CD4-positive, alpha-beta T cell treated with Interleukin-2 at 100 ng/mL for 4 hours (primary cell): ENCODE measurements at regions not wholly inside any gene's neighbourhood (a gene's known extent, or its start where the extent isn't known, plus 50 kb on each side); places are given as distances from the start of the nearest gene placed in this dataset.

Experiments
- DNase-seq: peaks from one replicate; pipeline ENCODE4 v3.0.0-alpha.2; 2020; ENCODE audit warnings: low spot score

DNA sequence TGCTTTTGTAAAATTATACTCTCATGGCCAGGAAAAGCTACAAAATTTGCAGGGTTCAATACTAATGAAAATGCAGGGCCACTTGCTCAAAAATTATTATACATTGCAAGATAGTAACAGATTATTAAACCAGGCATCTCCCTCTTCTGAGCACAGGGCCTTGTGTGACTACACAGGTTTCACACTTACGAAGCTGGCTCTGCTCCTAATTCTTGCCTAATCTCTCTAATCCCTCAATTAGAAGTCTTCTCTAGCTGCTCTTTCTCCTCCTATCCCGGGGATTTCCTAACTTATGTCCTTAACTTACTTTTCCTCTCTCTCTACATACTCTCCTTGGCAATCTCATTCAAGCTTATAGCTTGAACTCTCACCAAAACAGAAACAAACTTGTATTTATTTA lies 168.3 kb downstream of the AREG start:
- DNase-seq, result no peak

DNA sequence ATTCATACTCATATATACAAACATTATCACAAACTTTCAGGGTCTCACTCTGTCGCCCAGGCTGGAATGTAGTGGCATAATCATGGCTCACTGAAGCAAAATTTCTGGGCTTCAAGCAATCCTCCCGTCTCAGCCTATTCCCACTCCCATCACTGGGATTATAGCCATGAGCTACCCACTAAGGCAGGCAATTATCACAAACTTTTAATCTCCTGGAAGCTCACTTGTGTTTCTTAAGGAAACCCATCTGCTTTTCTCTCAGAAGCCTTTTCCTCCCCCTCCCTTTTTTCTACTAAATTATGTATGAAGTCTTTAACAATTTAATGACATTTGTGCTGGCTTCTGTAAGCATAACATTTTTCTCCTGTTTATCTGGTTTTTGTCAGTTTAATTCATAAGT lies 170.5 kb downstream of the AREG start:
- DNase-seq, result no peak

DNA sequence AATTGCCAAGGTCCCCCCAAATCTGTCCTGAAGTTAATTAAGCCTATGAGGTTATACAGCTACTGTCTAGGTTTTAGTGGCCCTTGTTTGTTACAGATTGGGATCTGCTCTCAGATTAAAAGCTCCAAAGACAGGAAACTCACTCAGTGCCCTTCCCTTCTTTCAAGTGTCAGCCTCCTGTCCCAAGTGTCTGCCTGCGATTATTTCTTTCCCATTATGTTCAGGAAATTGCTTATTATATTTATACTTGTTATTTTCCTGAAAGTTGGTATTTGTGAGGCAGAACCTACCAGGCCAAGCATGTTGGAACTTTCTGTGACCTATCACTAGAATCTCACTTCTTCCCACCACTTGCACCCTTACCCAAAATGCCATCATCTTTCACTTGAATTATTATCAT lies 173.2 kb downstream of the AREG start:
- no peak for DNase-seq

DNA sequence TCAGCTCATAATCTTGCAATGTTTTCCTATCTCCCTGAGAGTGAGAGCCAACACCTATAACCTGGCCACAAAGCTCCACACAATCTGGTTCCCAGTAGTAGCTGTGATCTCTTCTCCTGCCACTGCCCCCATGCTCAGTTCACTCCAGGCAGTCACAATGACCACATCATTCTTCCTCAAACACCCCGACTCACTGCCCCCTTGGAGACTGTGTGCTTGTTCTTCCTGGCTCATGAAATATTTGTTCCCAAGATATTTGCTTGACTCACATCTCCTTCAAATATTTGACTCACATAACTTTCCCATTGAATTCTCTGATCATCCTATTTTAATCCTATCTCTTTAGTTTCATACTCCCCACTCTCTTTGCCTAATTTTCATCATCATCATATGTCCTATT lies 173.7 kb downstream of the AREG start:
- no peak for DNase-seq

DNA sequence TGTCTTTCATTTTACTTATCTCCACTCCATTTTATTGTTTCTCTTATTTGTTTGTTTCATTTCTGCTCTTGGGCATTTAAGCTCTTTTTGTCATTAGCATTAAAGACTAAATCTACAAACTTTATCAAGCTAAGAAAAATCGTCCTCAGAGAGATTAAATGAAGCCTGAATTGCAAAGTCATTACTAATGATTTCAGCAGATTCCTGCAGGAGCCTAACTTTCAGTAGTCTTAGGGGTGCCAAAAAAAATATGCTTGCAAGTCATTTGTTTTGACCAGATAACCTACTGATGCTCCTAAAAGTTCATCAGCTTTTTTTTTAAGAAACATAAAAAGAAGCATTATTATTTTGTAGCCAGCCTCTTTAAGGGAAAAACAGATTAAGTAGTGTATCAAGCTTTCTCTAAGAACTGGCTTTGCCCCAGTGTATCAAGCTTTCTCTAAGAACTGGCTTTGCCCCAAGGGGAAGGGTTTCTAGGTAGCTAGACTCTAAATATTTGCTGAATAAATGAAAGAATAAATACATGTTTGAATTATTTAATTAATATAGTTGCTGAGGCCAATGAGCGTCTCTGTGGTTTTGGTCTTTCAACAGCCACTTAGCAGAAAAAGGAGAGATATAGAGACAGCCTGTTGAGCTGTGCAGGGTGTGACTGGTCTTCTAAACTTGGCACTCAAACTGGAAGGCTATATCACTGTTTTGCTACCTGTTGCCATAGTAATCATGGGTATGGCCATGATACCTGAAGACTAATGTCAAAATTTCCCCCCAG lies 174.2 kb downstream of the BTC start:
- no peak for DNase-seq

DNA sequence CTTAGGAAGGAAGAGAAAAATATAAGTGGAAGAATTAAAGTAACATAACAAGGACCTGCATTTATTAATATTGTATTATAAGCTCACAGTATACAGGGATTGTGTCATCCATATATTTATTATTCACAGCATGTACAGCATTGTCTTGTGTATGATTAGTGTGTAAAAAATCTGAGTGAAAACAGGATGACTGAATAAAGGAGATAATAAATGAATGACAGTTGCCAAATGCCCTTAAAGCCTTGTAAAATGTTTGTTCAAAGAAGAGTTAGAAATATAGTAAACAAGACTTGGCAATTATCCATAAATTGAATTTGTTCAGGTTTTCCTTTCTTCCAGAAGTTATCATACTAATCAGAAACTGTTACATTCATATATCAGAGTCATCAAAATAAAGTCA lies 172.7 kb downstream of the BTC start:
- no peak for DNase-seq

DNA sequence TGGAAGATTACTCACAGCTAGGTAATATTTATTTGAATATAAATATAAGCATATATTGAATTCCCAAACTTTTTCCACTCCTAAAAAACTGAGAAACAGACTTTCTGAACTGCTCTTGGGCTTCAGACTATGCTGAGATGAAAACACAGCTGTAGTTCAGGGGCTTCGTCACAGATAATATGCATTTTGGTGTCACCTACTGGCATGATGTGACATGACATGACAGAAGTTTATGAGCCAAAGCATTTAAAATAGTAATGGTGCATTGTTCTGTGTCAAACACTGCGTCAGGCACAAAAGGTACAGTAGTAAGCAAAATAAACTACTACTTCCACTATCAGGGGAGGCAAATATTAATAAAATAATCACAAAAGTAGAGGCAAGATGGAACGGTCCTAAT lies 171.3 kb downstream of the BTC start:
- DNase-seq, result peak; percentile 32

DNA sequence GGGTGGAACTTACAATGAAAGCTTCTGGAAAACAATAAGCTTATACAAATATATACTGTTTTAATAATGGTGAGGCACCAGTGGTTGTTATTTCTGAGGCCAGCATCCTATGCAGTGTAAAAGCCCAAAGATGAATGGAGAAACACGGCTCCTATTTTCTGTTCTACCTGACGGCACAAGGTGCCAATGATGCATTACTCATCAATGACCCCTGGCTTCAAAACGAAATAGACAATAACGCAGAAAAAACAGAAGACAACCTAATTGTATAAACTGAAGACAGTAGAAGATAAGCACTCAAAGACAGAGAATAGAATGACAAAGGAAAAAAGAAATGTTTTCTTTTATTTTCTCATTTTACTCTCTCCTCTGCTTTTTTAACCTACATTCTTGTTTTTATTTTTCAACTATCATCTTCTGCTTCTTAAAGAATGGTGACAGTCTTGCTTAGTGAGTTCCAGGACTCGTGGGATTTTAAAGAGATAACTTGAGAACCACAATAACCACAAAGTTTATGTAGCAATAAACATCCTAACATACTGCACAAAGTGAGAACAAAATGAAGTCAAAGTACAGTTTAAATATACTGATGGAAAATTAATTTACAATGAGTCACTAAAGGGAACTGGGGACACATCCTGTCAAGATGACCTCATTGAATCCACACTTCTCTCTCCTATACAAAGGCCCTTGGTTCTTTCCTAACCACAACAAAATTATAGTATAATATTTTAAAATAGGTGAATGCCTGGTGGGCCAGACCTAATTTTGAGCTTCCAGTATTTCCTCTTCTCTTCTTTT lies 169.8 kb downstream of the BTC start:
- DNase-seq, result peak; percentile 9

DNA sequence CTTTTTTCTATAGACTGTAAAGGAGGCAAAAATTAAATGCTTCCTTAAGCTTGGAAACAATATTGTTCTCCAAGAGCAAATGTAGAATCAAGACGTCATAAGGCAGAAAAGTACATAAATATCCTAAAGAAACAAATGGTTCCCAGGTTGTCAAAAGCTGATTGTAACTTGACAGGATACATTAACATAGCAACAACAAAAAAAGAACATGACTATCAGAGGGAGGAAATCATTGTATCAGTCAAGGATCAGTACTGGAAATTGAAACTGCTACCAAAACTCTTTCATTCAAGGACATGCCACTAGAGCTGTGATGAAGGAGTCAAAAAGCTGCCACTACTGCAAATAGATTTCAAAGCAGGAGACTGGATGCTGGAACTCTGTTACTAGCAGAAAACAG lies 168.3 kb downstream of the BTC start:
- no peak for DNase-seq

DNA sequence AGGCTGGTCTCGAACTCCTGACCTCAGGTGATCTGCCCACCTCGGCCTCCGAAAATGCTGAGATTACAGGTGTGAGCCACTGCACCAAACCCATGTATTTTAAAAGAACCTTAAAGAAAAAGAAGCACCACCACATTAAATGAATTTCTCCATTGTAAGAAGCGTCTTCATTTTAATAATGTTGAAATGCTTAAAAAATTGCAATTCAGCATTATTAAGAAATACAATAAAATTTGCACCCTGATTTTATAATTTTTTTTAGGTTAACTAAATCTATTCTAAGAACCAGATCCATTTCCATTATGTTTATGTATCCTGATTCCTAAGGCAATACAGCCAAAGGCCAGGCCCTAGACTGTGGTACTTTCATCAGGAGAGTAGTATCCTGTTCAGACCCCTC lies 167.2 kb downstream of the BTC start:
- DNase-seq, result no peak

DNA sequence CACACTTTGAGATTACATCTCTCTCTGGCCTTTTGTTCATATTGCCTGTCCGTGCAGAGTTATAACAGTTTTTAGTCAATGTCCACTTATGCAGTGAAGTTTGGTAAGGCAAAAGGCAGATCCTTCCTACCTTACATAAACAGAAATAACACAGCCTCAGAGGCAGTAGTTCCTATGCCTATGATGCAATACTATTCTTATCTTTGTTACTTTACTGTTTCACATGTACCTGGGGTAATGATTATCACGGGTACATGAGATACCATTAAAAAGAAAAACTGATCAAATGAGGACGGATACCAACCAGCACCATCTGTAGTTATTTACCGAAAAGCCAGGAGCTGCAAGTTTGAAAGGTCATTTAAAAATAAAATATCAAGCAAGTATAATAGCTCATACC lies 166.8 kb downstream of the BTC start:
- DNase-seq, result no peak

DNA sequence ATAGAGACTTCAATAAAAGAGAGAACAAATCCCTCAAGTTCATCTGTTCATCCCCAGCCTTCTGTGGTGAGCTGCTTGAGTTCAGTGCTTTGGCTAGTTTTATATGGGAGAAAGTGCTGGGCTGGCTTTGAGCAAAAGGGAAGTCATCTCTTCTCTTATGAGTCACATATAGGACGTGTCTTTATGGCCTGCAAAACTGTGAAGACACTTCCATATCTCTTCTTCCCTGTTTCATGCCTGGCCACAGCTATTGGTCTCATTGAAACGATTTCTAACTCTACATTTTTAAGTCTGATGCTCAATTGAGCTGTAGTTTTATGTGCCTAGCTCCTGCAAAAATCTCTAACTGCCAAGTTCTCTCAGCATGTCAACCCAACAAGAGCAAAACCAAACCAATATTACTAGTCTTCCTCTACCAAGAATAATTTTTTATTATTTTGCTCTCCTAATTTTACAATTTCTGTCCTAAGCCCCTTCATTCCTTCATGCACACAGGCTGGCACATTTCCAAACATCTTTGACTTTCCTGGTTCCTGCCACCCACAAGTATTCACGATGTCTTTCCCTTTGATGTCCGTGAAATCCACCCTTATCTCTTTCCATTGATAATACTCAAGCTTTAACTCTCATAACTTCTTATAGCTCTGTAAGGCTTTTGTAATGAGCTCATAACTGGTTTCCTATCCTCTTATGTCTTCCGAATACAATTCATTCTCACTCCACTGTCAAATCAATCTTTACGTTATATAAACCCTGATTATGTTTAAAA lies 165.3 kb downstream of the BTC start:
- DNase-seq, result peak; percentile 2

DNA sequence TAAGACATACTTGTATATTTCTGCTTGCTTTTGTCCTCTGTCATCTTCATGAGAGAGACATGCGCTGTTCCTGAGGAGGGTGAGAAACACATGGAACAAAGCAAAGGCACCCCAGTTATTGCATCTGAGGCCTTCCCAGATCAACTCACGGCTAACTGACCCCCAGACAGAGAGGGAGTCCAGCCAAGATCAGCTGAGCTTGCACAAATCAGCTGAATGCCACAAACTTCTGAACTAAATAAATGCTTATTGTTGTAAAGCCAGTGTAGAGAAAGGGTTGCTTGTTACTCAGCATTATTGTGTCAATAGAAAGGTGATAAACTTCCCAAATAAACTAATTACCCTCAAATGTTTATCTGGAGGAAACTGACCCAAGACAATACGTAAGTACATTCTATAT lies 163.8 kb downstream of the BTC start:
- DNase-seq, result no peak

DNA sequence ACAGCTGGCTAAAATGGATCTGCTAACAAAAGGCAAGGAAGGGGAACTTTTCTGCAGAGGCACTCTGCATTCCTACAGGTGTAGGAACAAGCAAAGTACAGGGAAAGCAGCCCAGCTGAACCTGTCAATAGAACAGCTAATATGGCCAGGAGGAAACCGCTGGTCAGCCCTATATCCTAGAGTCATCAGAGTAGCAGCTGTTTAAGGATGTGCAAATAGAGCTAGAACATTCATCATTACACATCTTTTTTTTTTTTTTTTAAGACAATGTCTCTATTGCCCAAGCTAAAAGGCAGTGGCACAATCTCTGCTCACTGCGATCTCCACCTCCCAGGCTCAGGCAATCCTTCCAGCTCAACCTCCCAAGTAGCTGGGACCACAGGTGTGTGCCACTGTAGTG lies 163.0 kb downstream of the BTC start:
- no peak for DNase-seq

DNA sequence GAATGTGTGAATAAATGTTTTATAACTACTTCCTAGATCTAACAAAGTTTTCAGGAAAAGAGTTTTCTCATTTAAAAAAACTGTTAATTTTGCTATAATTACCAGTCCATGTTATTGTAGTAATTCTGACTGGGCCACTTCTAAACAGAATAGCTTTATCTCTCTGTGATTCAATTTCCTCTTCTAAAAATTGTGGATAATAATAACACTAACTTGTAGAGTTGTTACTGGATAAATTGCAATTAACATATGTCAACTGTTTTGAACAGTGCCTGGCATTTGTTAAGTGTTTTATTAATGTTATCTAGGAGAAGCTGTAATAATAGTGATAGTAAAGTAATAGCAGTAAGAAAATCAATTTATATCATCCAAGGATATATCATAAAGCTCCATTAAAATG lies 162.3 kb downstream of the BTC start:
- DNase-seq, result no peak

DNA sequence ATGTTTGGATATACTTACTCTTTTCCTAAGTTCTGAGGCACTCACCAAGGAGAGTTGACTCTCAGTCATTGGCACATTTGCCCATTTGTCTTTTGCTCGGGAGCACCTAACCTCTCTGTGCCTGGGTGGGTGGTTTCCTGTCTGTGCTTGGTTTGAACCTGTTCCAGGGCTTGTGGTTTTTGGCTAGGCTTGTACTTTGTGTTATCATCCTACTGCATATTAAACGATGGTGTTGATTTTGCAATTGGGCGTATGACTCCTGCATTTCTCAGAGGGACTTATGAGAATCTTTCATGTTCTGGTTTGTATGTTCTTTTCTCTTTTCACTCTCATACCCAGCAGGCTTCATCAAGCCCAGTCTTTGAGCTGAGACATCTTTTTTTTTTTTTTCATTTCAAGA lies 161.7 kb downstream of the BTC start:
- peak; percentile 38 for DNase-seq

DNA sequence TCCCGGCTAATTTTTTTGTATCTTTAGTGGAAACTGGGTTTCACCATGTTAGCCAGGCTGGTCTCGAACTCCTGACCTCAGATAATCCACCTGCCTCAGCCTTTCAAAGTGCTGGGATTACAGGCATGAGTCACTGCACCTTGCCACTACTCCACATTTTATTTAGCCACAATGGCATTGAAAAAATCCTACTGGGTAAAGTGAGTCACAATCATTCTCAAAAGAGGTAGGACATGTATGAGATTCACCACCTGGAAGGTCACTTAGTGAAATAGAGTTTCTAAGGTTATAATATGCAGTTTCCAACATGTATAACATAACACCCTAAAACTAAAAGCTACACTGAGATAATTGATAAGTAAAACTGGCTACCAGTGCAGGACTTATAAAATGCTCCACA lies 159.2 kb downstream of the BTC start:
- no peak for DNase-seq

DNA sequence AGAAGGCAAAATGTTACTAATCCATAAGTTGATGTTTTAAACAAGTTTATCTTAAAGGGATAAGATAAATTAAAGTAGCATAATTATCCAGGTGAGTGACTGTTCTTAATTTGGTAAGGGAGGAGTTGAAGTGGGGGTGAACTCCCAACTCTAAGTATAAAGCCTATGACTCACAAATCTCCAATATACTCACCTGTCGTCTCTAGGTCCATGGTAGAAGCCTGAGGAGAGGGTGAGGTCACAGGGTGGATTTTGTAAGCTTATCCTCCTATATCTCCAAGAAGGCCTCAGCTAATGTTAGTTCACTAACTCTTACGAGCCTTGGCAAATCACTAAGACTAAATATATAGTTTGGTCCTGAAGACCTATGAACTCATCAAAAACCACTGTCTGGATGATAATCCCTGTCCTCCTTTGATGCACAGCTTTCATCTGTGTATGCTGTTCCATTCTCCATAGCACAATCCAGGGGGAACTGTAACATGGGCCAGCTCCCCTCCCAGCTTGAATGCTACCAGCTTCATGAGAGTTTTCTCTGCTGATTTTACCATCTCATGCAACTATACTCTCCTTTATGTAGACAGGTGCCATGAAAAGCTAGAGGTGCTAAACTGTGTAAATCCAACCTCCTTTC lies 158.7 kb downstream of the BTC start:
- DNase-seq, result no peak

DNA sequence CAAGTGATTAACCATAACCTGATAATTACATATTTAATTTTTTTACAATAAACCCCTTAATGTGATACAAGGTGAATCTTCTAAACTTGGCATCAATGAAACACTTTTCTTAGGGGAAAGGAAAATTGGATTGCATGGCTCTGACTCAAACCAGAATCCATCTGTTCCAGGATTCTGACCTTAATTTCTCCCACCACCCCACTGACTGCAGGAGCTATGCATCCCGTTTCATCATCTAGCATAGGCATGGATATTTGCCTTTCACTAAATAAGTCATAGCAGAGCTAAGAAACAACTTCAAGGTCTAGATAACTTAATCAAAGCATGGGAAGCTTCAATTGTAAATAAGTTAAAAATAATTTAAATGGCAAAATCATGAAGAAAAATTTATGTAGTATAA lies 156.3 kb downstream of the BTC start:
- DNase-seq, result no peak

DNA sequence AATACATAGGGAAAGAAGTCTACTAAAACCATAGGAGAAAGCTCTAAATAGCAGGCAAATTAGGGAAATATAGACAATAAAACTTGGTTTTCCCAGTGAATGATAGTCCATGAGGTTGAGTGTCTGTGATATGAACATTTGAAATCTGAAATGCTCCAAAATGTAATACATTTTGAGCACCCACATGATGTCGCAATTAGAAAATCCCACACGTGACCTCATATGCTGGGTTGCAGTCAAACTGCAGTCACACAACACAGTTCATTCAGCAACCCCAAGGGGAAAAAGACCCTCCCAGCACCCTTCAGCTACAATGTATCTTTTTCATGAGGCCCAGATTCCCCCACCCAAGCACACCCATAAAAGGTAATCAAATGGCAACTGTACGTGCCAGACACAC lies 155.6 kb downstream of the BTC start:
- DNase-seq, result no peak

DNA sequence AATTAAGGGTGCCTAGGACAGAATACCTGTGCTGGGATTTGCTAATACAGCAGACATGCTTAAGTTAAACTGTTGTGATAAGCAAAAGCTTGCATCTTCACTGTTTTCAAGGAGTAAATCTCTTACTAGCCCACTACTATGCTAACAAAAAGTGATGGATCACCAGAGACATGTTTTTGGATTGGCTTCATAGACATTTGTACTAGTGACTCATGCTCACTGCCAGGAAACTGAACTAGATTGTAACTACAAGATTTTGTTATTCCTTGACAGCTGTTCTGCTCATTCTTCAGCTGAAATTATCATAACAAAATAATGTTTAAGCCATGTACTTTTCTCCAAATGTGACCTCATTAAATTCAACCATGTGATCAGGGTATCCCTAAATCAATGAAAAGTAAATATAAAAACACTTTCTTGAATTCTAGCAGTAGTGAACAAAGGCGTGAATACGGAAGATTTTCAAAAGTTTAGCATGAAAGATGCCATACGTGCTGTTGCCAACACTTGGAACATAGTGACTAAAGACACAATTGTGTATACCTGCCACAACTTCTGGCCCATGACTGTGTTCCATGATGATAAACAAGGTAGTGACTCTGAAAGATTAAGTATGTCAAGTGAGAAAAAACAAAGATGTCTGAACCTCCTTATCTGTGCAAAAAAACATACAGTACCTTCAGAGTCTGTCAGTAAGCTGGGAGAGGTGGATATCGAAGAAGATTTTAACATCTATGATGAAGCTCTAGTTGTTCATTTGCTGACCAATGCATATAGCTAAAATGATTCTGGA lies 154.0 kb downstream of the BTC start:
- DNase-seq, result no peak

DNA sequence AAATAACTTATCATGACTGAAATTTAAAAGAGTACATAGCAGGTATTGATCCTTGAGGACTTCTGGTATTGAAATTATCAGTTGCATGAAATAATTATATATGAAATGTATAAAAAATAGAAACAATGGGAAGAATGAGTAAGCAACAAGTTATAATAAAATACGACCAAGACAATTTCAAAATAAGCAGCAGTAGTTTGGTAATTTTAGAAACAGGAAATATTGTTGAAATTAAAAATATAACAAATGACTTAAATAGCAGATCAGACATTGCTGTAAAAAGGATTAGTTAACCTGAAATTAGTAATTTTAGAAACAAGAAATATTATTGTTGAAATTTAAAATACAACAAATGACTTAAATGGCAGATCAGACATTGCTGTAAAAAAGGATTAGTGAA lies 152.3 kb downstream of the BTC start:
- DNase-seq, result no peak
